NCI-H2029 (cell line): ENCODE measurements at regions not wholly inside any gene's neighbourhood (a gene's known extent, or its start where the extent isn't known, plus 50 kb on each side); places are given as distances from the start of the nearest gene placed in this dataset.

ENCODE experiments used
- DNase-seq: peaks from one replicate; lab custom pipeline; 2025; lab: John Stamatoyannopoulos, UW

GRCh38 chr16:80356365-80356764 lies 184.4 kb upstream of the DYNLRB2 start:
- no peak for DNase-seq

GRCh38 chr16:80355335-80355734 lies 185.5 kb upstream of the DYNLRB2 start:
- DNase-seq = no peak

- no peak for DNase-seq
Observed at GRCh38 chr16:80350061-80350460, 190.7 kb upstream of the DYNLRB2 start.

- peak; percentile 18 for DNase-seq
Observed at GRCh38 chr16:80347900-80348299, 192.9 kb upstream of the DYNLRB2 start.

GRCh38 chr16:80347002-80347401 lies 193.8 kb upstream of the DYNLRB2 start:
- no peak for DNase-seq

- DNase-seq = no peak
Observed at GRCh38 chr16:80346111-80346632, 194.6 kb upstream of the DYNLRB2 start.

GRCh38 chr16:80345701-80346100 lies 195.1 kb upstream of the DYNLRB2 start:
- no peak for DNase-seq

- DNase-seq = no peak
Observed at GRCh38 chr16:80344570-80344969, 196.2 kb upstream of the DYNLRB2 start.

GRCh38 chr16:80341263-80341662 lies 199.5 kb upstream of the DYNLRB2 start:
- DNase-seq = no peak

- no peak for DNase-seq
Observed at GRCh38 chr16:80337786-80338185, 203.0 kb upstream of the DYNLRB2 start.

- no peak for DNase-seq
Observed at GRCh38 chr16:80330803-80331202, 210.0 kb upstream of the DYNLRB2 start.

- DNase-seq = no peak
Observed at GRCh38 chr16:80330150-80330549, 210.6 kb upstream of the DYNLRB2 start.

- no peak for DNase-seq
Observed at GRCh38 chr16:80327740-80328139, 213.1 kb upstream of the DYNLRB2 start.

GRCh38 chr16:80324371-80324770 lies 216.4 kb upstream of the DYNLRB2 start:
- DNase-seq = no peak

GRCh38 chr16:80323808-80324195 lies 217.0 kb upstream of the DYNLRB2 start:
- no peak for DNase-seq

GRCh38 chr16:80323187-80323807 lies 217.5 kb upstream of the DYNLRB2 start:
- no peak for DNase-seq

- DNase-seq = no peak
Observed at GRCh38 chr16:80319181-80319580, 221.6 kb upstream of the DYNLRB2 start.

- no peak for DNase-seq
Observed at GRCh38 chr16:80318107-80318506, 222.7 kb upstream of the DYNLRB2 start.

- peak; percentile 1 for DNase-seq
Observed at GRCh38 chr16:80317599-80318037, 223.2 kb upstream of the DYNLRB2 start.

GRCh38 chr16:80317116-80317515 lies 223.7 kb upstream of the DYNLRB2 start:
- DNase-seq = no peak

- DNase-seq = no peak
Observed at GRCh38 chr16:80314042-80314441, 226.8 kb upstream of the DYNLRB2 start.

GRCh38 chr16:80309178-80309577 lies 231.6 kb upstream of the DYNLRB2 start:
- DNase-seq = no peak

GRCh38 chr16:80305410-80305809 lies 235.4 kb upstream of the DYNLRB2 start:
- DNase-seq = no peak

GRCh38 chr16:80303691-80304090 lies 237.1 kb upstream of the DYNLRB2 start:
- no peak for DNase-seq
